Right lobe of liver (tissue), 4 donors: ENCODE measurements at regions not wholly inside any gene's neighbourhood (a gene's known extent, or its start where the extent isn't known, plus 50 kb on each side); places are given as distances from the start of the nearest gene placed in this dataset.
"Not testable (repeated sequence)": the region's sequence is repeated elsewhere in the genome, so short reads cannot be mapped to it uniquely, and the experiment has no call there.

Experiments
- POLR2A ChIP-seq: fragments of 450-650 bp; IDR thresholded peaks from one replicate; pipeline ENCODE4 v1.6.1; 2017; ENCODE audit warnings: antibody characterized with exemption, mild to moderate bottlenecking
- TF ChIP-seq, protein P1 (sequence below), 4 donors: fragments of 200-600 bp in 3 of 4; fragments of 450-650 bp in 1 of 4; IDR thresholded peaks; one replicate each; pipeline versions ENCODE4 v1.5.1 to v1.8.0; 2016 to 2022; ENCODE audit warnings: antibody characterized with exemption in 4 of 4, mild to moderate bottlenecking in 2 of 4
- donor health status: DM: no; HTN: no; CAD: no.
- donor health status: DM: no; HTN: no; CAD: no.
- donor health status: DM: no; HTN: yes; CAD: no.

DNA sequence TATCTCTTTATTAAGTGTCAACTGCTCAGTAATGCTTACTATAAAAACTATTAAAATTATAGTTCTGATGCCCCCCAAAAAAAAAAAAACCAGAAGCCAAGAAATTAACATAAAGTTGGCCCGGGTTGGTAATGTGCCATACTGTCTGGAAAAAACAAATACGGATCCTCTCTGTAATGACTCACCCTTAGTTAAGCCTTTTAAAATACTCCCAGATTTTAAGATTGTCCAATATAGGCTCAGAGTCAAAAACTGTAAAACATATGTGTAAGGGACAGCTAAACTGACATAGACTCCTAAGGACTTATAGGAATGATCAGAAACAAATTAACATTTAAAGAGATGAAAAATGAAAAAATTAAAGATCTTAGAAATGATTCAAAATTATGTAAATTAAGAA, 481.1 kb downstream of the FRK start:
- TF ChIP-seq, protein P1, sequence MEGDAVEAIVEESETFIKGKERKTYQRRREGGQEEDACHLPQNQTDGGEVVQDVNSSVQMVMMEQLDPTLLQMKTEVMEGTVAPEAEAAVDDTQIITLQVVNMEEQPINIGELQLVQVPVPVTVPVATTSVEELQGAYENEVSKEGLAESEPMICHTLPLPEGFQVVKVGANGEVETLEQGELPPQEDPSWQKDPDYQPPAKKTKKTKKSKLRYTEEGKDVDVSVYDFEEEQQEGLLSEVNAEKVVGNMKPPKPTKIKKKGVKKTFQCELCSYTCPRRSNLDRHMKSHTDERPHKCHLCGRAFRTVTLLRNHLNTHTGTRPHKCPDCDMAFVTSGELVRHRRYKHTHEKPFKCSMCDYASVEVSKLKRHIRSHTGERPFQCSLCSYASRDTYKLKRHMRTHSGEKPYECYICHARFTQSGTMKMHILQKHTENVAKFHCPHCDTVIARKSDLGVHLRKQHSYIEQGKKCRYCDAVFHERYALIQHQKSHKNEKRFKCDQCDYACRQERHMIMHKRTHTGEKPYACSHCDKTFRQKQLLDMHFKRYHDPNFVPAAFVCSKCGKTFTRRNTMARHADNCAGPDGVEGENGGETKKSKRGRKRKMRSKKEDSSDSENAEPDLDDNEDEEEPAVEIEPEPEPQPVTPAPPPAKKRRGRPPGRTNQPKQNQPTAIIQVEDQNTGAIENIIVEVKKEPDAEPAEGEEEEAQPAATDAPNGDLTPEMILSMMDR (IDR thresholded peaks at IDR 0.05), result not testable (repeated sequence)
- TF ChIP-seq POLR2A, result not testable (repeated sequence)
